Esophagus (tissue), 2 donors: ENCODE measurements at regions not wholly inside any gene's neighbourhood (a gene's known extent, or its start where the extent isn't known, plus 50 kb on each side); places are given as distances from the start of the nearest gene placed in this dataset.

Experiments
- H3K27ac ChIP-seq, 2 donors: one replicate each; pipeline ENCODE4 v1.5.1; 2013; ENCODE audit warnings: low read depth in 2 of 2, mild to moderate bottlenecking in 2 of 2, inconsistent platforms in 1 of 2, low read length in 1 of 2, moderate library complexity in 1 of 2
- H3K27me3 ChIP-seq, 2 donors: one replicate each; pipeline ENCODE4 v1.6.1; 2013; ENCODE audit warnings: low read length in 2 of 2, control low read depth in 1 of 2, mild to moderate bottlenecking in 1 of 2; ENCODE audit not compliant: insufficient read depth in 2 of 2, control insufficient read depth in 1 of 2
- H3K36me3 ChIP-seq, 2 donors: one replicate each; pipeline ENCODE4 v1.6.1; 2013; ENCODE audit warnings: low read length in 1 of 2; ENCODE audit not compliant: control insufficient read depth in 2 of 2, insufficient read depth in 2 of 2
- H3K4me1 ChIP-seq, 2 donors: one replicate each; pipeline ENCODE4 v1.6.1; 2013; ENCODE audit warnings: low read length in 1 of 2; ENCODE audit not compliant: control insufficient read depth in 2 of 2, insufficient read depth in 2 of 2
- H3K4me3 ChIP-seq, 2 donors: one replicate each; pipeline ENCODE4 v1.5.1; 2013; ENCODE audit warnings: low read length in 2 of 2, mild to moderate bottlenecking in 2 of 2, low read depth in 1 of 2, moderate library complexity in 1 of 2
- H3K9me3 ChIP-seq, 2 donors: one replicate each; pipeline ENCODE4 v1.6.1; 2013; ENCODE audit warnings: mild to moderate bottlenecking in 2 of 2, low read depth in 1 of 2, low read length in 1 of 2, moderate library complexity in 1 of 2; ENCODE audit not compliant: control insufficient read depth in 2 of 2, insufficient read depth in 1 of 2
- WGBS, 2 donors: extraction: QIAGEN DNeasy Blood & Tissue Kit; methylation state at CpG; one replicate each; pipeline ENCODE4 v1.1.7; 2013; 5-methylcytosine and 5-hydroxymethylcytosine counted together
- donor health status: healthy with polysubstance abuse.
- donor health status: Bipolar disorder and iron deficiency.

DNA sequence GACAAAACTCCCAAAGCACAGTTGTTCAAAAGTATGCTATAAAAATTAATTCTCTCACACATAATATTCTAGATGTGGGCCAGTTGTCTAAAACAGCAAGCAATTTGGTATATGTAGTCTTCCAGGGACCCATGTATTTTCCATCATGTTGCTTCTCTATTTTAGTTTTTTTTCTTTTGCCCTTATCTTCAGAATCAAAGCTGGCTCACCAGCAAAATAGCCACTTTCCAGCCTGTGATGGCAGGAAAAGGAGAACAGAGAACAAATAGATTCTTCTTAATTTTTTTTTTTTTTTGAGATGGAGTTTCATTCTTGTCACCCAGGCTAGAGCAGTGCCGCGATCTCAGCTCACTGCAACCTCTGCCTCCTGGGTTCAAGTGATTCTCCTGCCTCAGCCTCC, 680.8 kb upstream of the TENM3 start:
- 97 to 100% methylated on average over 2 of the region's 2 CpGs for WGBS, 2 donors

GRCh38 chr4:181564625-181565024, 678.6 kb upstream of the TENM3 start:
- H3K9me3 ChIP-seq = peaks cover 0 to 3% of the 10 kb centered on the region in 2 donors
- no peaks in the 10 kb centered on the region for H3K27me3 ChIP-seq
- H3K4me3 ChIP-seq = no peak overlapping the region
- H3K27ac ChIP-seq = no peak overlapping the region
- 75 to 78% methylated on average over 6 of the region's 6 CpGs for WGBS, 2 donors
- H3K36me3 ChIP-seq = no peaks in the 10 kb centered on the region
- no peaks in the 10 kb centered on the region for H3K4me1 ChIP-seq

More for the DNA sequence above, 680.8 kb upstream of the TENM3 start:
- H3K9me3 ChIP-seq = peaks cover 0 to 3% of the 10 kb centered on the region in 2 donors
- H3K36me3 ChIP-seq = no peaks in the 10 kb centered on the region
- no peaks in the 10 kb centered on the region for H3K27me3 ChIP-seq
- no peak overlapping the region for H3K4me3 ChIP-seq
- H3K27ac ChIP-seq = no peak overlapping the region
- H3K4me1 ChIP-seq = no peaks in the 10 kb centered on the region

DNA sequence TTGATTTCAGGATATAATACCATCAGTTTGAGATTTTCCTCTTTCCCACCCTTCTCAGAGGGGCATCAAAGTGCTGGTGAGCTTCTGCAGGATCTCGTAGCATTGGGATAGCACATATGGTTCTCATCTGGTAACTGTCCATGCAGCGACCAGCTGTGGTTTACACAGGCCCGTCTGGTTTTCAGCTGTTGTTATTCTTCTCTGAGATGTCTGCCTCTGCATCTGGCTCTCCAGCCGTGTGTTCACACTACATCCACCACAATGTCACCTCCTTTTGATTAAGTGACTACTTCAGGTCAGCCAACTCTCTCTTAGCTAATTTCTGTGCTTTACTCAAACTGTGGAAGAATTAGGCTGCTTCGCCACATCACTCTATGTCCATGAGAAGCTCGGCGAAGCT, 676.7 kb upstream of the TENM3 start:
- Histone ChIP-seq H3K9me3 (no peaks in the 10 kb centered on the region), H3K4me3 (no peak overlapping the region), H3K36me3 (no peaks in the 10 kb centered on the region), H3K27ac (no peak overlapping the region), H3K4me1 (no peaks in the 10 kb centered on the region), H3K27me3 (no peaks in the 10 kb centered on the region)
- WGBS, 2 donors = 62 to 70% methylated on average over 7 of the region's 7 CpGs

DNA sequence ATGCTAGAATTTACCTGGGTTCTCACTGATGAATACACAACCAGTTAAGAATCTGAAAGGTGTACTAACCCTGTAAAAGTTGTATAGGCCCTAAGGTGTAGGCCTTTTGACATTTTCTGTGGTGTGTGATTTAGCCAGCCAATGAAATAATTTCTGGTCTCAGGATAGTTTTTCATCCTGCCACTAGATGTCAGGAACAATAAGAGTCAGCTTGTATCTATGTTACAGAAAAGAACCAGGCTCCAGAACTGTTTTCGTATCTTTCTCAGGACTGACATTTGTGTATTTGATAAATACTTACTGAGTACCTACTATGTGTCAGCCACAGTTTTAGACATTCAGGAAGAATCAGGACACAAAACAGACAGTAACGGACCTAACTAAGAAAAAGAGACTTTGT, 673.6 kb upstream of the TENM3 start:
- Histone ChIP-seq H3K9me3 (no peaks in the 10 kb centered on the region), H3K27ac (no peak overlapping the region), H3K27me3 (no peaks in the 10 kb centered on the region), H3K4me1 (no peaks in the 10 kb centered on the region), H3K36me3 (no peaks in the 10 kb centered on the region), H3K4me3 (no peak overlapping the region)
- 56 to 59% methylated on average over 2 of the region's 2 CpGs for WGBS, 2 donors

DNA sequence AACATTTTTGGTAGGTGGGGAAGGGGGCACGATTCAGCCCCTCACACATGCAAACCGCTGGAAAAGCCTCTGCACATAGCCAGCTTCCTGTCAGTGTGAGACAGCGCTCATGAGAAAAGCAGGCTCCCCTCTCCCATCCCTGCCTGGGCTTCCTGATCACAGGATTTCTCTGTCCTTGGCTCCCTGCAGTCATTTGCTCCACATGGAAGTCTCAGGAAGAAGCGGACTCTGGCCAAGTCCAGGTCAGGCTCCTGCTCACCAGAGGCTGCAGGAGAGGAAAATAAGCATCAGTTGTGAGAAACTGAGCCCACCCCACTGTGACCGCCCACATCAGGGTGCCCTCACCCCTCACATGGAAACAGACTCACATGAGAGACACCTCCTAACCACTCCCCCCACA, 664.3 kb upstream of the TENM3 start:
- H3K27ac ChIP-seq = no peak overlapping the region
- H3K27me3 ChIP-seq = no peaks in the 10 kb centered on the region
- no peak overlapping the region for H3K4me3 ChIP-seq
- H3K4me1 ChIP-seq = no peaks in the 10 kb centered on the region
- 63 to 67% methylated on average over 5 of the region's 5 CpGs for WGBS, 2 donors
- peaks cover 0 to 4% of the 10 kb centered on the region in 2 donors for H3K9me3 ChIP-seq
- H3K36me3 ChIP-seq = no peaks in the 10 kb centered on the region

DNA sequence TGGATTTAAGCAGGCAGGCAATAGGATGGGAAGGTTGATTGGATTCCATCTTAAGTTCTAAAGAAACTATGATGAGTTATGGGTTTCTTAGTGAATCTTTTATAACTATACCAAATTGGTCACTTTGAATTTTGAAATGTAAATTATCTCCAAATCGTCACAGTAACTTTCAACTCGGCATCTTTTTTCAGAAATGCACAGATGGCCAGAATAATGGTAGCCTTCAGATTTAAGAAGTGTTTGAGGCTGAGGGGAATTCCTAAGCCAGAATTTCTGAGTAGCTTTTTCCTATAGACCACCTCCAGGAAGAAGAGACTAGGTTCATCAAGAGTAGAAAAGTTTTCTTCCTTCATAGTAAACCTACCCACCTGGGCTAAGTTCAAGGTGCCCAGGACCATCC, 663.7 kb upstream of the TENM3 start:
- peaks cover 0 to 4% of the 10 kb centered on the region in 2 donors for H3K9me3 ChIP-seq
- no peaks in the 10 kb centered on the region for H3K4me1 ChIP-seq
- H3K27me3 ChIP-seq = no peaks in the 10 kb centered on the region
- no peak overlapping the region for H3K4me3 ChIP-seq
- 84 to 91% methylated on average over 2 of the region's 2 CpGs for WGBS, 2 donors
- no peak overlapping the region for H3K27ac ChIP-seq
- H3K36me3 ChIP-seq = no peaks in the 10 kb centered on the region

- Histone ChIP-seq H3K4me3 (no peak overlapping the region), H3K27ac (no peak overlapping the region), H3K4me1 (no peaks in the 10 kb centered on the region), H3K36me3 (no peaks in the 10 kb centered on the region), H3K27me3 (no peaks in the 10 kb centered on the region), H3K9me3 (peaks cover 0 to 4% of the 10 kb centered on the region in 2 donors)
- WGBS, 2 donors = 51 to 55% methylated on average over 4 of the region's 4 CpGs
These were observed 661.2 kb upstream of the TENM3 start for GRCh38 chr4:181581983-181582382.

GRCh38 chr4:181582595-181582994, 660.6 kb upstream of the TENM3 start:
- Histone ChIP-seq H3K4me3 (no peak overlapping the region), H3K9me3 (peaks cover 0 to 4% of the 10 kb centered on the region in 2 donors), H3K4me1 (no peaks in the 10 kb centered on the region), H3K36me3 (no peaks in the 10 kb centered on the region), H3K27ac (no peak overlapping the region), H3K27me3 (no peaks in the 10 kb centered on the region)
- whole genome bisulfite sequencing, 2 donors = 86 to 93% methylated on average over 4 of the region's 4 CpGs

DNA sequence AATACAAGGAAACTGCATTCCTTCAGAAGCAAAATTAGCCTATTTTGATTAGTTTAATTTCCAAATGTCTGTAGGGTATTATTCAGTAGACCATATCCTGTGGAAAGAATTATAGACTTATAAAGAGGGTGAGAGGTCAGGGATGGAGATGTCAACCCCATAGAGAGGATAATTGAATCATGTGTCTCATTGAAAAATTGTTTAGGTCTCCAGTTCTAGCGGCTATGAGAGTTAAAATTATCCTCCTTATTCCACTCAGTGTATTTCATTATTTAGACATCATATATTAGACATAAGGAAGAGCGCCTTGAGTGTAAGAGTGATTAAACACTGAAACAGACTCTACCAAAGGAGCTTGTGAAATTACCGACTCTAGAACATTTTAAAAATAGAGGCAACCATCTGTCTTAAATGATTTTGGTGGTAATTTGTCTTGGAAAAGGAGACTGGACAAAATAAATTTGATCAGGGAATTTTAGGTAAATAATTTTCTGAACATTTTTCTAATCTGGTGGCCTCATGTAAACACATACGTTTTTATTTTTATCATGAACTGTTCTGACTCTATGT, 654.4 kb upstream of the TENM3 start:
- Histone ChIP-seq H3K27ac (no peak overlapping the region), H3K4me3 (no peak overlapping the region), H3K27me3 (no peaks in the 10 kb centered on the region), H3K36me3 (no peaks in the 10 kb centered on the region), H3K9me3 (peaks cover 0 to 2% of the 10 kb centered on the region in 2 donors), H3K4me1 (no peaks in the 10 kb centered on the region)
- 73 to 74% methylated on average over 4 of the region's 4 CpGs for WGBS, 2 donors

DNA sequence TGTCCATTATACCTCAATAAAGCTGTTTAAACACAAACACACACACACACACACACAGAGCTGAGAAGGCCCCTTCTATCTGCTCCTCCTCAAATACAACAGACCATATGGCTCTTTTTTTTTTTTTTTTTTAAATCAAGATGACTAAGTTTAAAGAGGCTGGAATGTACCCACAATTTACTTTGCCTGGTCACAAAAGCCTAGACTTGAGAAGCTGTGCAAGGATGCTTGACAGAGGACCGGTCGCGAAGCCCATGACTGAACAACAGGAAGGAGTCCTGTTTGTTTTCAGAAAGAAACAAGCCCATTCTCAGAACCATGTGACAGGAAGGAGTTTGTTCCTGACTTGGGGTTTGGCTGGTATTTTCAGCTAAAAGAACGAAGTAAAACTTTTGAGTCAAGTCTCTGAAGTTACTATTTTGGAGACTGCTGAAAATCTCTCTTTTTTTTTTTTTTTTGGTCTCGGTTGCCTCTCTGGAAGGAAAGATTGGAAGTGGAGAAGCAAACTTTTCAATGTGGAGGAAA, 650.9 kb upstream of the TENM3 start:
- no peaks in the 10 kb centered on the region for H3K27me3 ChIP-seq
- 65 to 66% methylated on average over 5 of the region's 5 CpGs for WGBS, 2 donors
- H3K36me3 ChIP-seq = no peaks in the 10 kb centered on the region
- no peak overlapping the region for H3K4me3 ChIP-seq
- no peak overlapping the region for H3K27ac ChIP-seq
- H3K4me1 ChIP-seq = no peaks in the 10 kb centered on the region
- peaks cover 0 to 2% of the 10 kb centered on the region in 2 donors for H3K9me3 ChIP-seq
